KMS-11 (cell line): ENCODE measurements at regions not wholly inside any gene's neighbourhood (a gene's known extent, or its start where the extent isn't known, plus 50 kb on each side); places are given as distances from the start of the nearest gene placed in this dataset.

ENCODE experiments used
- H2AFZ ChIP-seq: fragments of 200-600 bp; sonication (generic); 2 replicates; pipeline ENCODE4 v1.6.1; 2016; ENCODE audit warnings: antibody characterized with exemption, mixed run types, low read depth
- H3K27ac ChIP-seq: fragments of 200-600 bp; sonication (generic); 2 replicates; pipeline ENCODE4 v1.6.1; 2016; ENCODE audit warnings: mild to moderate bottlenecking, mixed run types
- H3K27me3 ChIP-seq: fragments of 200-600 bp; sonication (generic); 2 replicates; pipeline ENCODE4 v1.6.1; 2017; ENCODE audit warnings: mild to moderate bottlenecking, low read depth, mixed run types, moderate library complexity; ENCODE audit not compliant: insufficient read depth
- H3K36me3 ChIP-seq: fragments of 200-600 bp; sonication (generic); 2 replicates; pipeline ENCODE4 v1.6.1; 2017; ENCODE audit warnings: mild to moderate bottlenecking, mixed run types; ENCODE audit not compliant: insufficient read depth
- H3K4me1 ChIP-seq: fragments of 200-600 bp; sonication (generic); 2 replicates; pipeline ENCODE4 v1.6.1; 2016; ENCODE audit warnings: mild to moderate bottlenecking, low read depth, mixed run types; ENCODE audit not compliant: poor library complexity, severe bottlenecking
- H3K4me2 ChIP-seq: fragments of 200-600 bp; sonication (generic); 2 replicates; pipeline ENCODE4 v1.7.0; 2016; ENCODE audit warnings: mild to moderate bottlenecking, mixed run types
- H3K4me3 ChIP-seq: fragments of 200-600 bp; sonication (generic); IDR thresholded peaks from 2 replicates; pipeline ENCODE4 v1.6.1; 2017; ENCODE audit warnings: low read depth, low read length, mixed read lengths; ENCODE audit not compliant: insufficient read depth
- H3K79me2 ChIP-seq: fragments of 200-600 bp; sonication (generic); 2 replicates; pipeline ENCODE4 v1.6.1; 2016; ENCODE audit warnings: low read depth, mixed run types; ENCODE audit not compliant: insufficient read depth
- H3K9ac ChIP-seq: fragments of 200-600 bp; sonication (generic); 2 replicates; pipeline ENCODE4 v1.6.1; 2016; ENCODE audit warnings: mild to moderate bottlenecking, mixed run types
- H4K20me1 ChIP-seq: fragments of 200-600 bp; sonication (generic); 2 replicates; pipeline ENCODE4 v1.6.1; 2016; ENCODE audit warnings: mild to moderate bottlenecking, mixed run types; ENCODE audit not compliant: insufficient read depth
- TF ChIP-seq, protein P1 (sequence below): fragments of 200-600 bp; sonication (generic); conservative IDR thresholded peaks from 2 replicates; pipeline ENCODE4 v1.6.1; 2017; ENCODE audit warnings: low read depth, mild to moderate bottlenecking, antibody characterized with exemption, low read length, moderate library complexity, mixed read lengths

DNA sequence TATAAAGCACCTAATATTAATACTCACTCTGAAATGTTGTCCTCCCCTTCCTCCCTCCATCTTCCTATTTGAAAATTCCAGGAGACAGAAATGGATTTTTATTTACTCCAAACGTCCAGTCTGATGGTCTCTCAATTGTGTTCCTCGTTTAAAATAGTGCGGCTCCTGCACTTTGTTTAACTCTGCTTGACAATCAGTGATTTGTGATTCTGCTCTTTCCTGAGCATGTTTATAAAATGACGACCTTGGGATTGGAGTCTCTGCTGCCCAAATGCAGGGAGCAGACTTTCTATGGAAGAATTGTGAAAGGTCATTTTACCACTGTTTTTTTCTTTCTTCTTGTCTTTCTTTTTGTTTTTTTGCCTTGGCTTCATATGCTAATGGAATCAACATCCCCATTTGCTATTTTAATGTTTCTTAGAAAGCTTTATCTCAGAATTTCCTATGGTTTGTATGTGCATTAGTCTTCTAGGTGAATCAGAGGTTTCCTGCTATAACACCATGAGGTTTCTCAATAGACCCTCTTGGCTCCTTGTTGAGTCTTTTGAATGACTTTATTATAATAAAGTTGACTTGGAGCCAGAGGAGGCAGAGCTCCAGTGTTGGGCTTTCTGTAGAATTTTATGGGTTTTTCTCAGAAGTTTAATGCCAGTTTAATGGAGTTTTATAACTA, 376.5 kb downstream of the CDH11 start:
- Histone ChIP-seq H3K4me1 (no peaks in the 10 kb centered on the region), H3K9ac (no peak overlapping the region), H3K36me3 (no peaks in the 10 kb centered on the region), H3K4me2 (no peak overlapping the region), H3K4me3 (no peak overlapping the region), H2AFZ (no peak overlapping the region), H3K79me2 (no peaks in the 10 kb centered on the region), H4K20me1 (no peaks in the 10 kb centered on the region), H3K27ac (no peak overlapping the region), H3K27me3 (no peaks in the 10 kb centered on the region)
- TF ChIP-seq, protein P1, sequence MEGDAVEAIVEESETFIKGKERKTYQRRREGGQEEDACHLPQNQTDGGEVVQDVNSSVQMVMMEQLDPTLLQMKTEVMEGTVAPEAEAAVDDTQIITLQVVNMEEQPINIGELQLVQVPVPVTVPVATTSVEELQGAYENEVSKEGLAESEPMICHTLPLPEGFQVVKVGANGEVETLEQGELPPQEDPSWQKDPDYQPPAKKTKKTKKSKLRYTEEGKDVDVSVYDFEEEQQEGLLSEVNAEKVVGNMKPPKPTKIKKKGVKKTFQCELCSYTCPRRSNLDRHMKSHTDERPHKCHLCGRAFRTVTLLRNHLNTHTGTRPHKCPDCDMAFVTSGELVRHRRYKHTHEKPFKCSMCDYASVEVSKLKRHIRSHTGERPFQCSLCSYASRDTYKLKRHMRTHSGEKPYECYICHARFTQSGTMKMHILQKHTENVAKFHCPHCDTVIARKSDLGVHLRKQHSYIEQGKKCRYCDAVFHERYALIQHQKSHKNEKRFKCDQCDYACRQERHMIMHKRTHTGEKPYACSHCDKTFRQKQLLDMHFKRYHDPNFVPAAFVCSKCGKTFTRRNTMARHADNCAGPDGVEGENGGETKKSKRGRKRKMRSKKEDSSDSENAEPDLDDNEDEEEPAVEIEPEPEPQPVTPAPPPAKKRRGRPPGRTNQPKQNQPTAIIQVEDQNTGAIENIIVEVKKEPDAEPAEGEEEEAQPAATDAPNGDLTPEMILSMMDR: no peak

- H3K9ac ChIP-seq: no peak overlapping the region
- TF ChIP-seq, protein P1: no peak
- H3K4me2 ChIP-seq: no peak overlapping the region
Measured at GRCh38 chr16:64742455-64743223, 379.2 kb downstream of the CDH11 start.

DNA sequence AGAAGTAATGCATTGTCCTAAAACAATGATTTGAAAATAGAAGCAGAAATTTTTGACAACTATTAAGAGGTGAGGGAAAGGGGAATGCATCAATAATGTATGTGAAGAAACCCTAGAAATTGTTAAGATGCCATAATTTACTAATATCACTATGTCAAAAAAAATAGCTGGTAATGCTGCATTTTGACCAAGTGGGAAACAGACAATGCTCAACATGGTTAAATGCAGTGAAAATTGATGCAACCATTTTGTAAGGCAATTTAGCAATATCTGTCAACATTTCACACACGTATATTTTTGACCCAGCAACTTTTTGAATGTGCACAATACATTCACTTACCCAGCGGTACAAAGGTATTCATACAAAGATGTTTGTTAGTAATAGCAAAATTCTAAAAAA, 381.6 kb downstream of the CDH11 start:
- no peak overlapping the region for H2AFZ ChIP-seq
- H3K27me3 ChIP-seq: no peaks in the 10 kb centered on the region
- H4K20me1 ChIP-seq: no peaks in the 10 kb centered on the region
- no peak overlapping the region for H3K4me2 ChIP-seq
- H3K4me3 ChIP-seq: no peak overlapping the region
- no peaks in the 10 kb centered on the region for H3K4me1 ChIP-seq
- H3K9ac ChIP-seq: no peak overlapping the region
- TF ChIP-seq, protein P1: no peak
- H3K36me3 ChIP-seq: no peaks in the 10 kb centered on the region
- H3K27ac ChIP-seq: no peak overlapping the region
- no peaks in the 10 kb centered on the region for H3K79me2 ChIP-seq

More at GRCh38 chr16:64742455-64743223, 379.2 kb downstream of the CDH11 start:
- no peak overlapping the region for H3K27ac ChIP-seq
- H3K79me2 ChIP-seq: no peaks in the 10 kb centered on the region
- no peaks in the 10 kb centered on the region for H3K36me3 ChIP-seq
- H4K20me1 ChIP-seq: no peaks in the 10 kb centered on the region
- H2AFZ ChIP-seq: no peak overlapping the region
- no peaks in the 10 kb centered on the region for H3K27me3 ChIP-seq
- no peak overlapping the region for H3K4me3 ChIP-seq
- H3K4me1 ChIP-seq: no peaks in the 10 kb centered on the region

GRCh38 chr16:64738321-64738960, 383.4 kb downstream of the CDH11 start:
- Histone ChIP-seq H2AFZ (no peak overlapping the region), H4K20me1 (no peaks in the 10 kb centered on the region), H3K9ac (no peak overlapping the region), H3K79me2 (no peaks in the 10 kb centered on the region), H3K4me3 (no peak overlapping the region), H3K36me3 (no peaks in the 10 kb centered on the region), H3K27me3 (no peaks in the 10 kb centered on the region), H3K4me1 (no peaks in the 10 kb centered on the region), H3K4me2 (no peak overlapping the region), H3K27ac (no peak overlapping the region)
- TF ChIP-seq, protein P1: no peak
